OCI-LY1 (cell line): ENCODE measurements at regions not wholly inside any gene's neighbourhood (a gene's known extent, or its start where the extent isn't known, plus 50 kb on each side); places are given as distances from the start of the nearest gene placed in this dataset.

ENCODE experiments used
- H2AFZ ChIP-seq: fragments of 200-600 bp; sonication (generic), shearing (Covaris generic); 2 replicates; pipeline ENCODE4 v1.6.0; 2014; ENCODE audit warnings: antibody characterized with exemption, mild to moderate bottlenecking, low read length
- H3F3A ChIP-seq: fragments of 200-600 bp; sonication (generic), shearing (Covaris generic); 2 replicates; pipeline ENCODE4 v1.6.0; 2014; ENCODE audit warnings: mild to moderate bottlenecking, antibody characterized with exemption, low read length, moderate library complexity; ENCODE audit not compliant: insufficient read depth
- H3K27ac ChIP-seq: fragments of 200-600 bp; sonication (generic); 2 replicates; pipeline ENCODE4 v1.5.1; 2014; ENCODE audit warnings: low read length, mixed run types, mild to moderate bottlenecking, low read depth; ENCODE audit not compliant: poor library complexity, severe bottlenecking
- H3K27me3 ChIP-seq: fragments of 200-600 bp; sonication (generic); 2 replicates; pipeline ENCODE4 v1.6.0; 2014; ENCODE audit warnings: antibody characterized with exemption, mild to moderate bottlenecking, low read length, moderate library complexity; ENCODE audit not compliant: insufficient read depth
- H3K36me3 ChIP-seq: fragments of 200-600 bp; sonication (generic); 2 replicates; pipeline ENCODE4 v1.6.1; 2014; ENCODE audit warnings: mild to moderate bottlenecking, antibody characterized with exemption, low read length, moderate library complexity, mixed read lengths; ENCODE audit not compliant: insufficient read depth
- H3K4me1 ChIP-seq: fragments of 200-600 bp; sonication (generic); 2 replicates; pipeline ENCODE4 v1.5.1; 2014; ENCODE audit warnings: mild to moderate bottlenecking, low read length, moderate library complexity; ENCODE audit not compliant: insufficient read depth, severe bottlenecking
- H3K4me2 ChIP-seq: fragments of 200-600 bp; sonication (generic), shearing (Covaris generic); 2 replicates; pipeline ENCODE4 v1.6.1; 2014; ENCODE audit warnings: low read length
- H3K4me3 ChIP-seq: fragments of 200-600 bp; sonication (generic); 2 replicates; pipeline ENCODE4 v1.5.1; 2014; ENCODE audit warnings: low read length, low read depth, mild to moderate bottlenecking, mixed read lengths; ENCODE audit not compliant: poor library complexity, severe bottlenecking
- H3K79me2 ChIP-seq: fragments of 200-600 bp; shearing (Covaris generic); 2 replicates; pipeline ENCODE4 v1.6.1; 2016; ENCODE audit warnings: mixed run types, low read length, mixed read lengths; ENCODE audit not compliant: insufficient read depth
- H3K9ac ChIP-seq: fragments of 200-600 bp; sonication (generic), shearing (Covaris generic); 2 replicates; pipeline ENCODE4 v1.6.1; 2014; ENCODE audit warnings: mild to moderate bottlenecking, low read length, mixed read lengths
- H3K9me2 ChIP-seq: fragments of 200-600 bp; sonication (generic), shearing (Covaris generic); 2 replicates; pipeline ENCODE4 v1.6.1; 2014; ENCODE audit warnings: low read depth, mild to moderate bottlenecking, low read length, mixed read lengths
- H3K9me3 ChIP-seq: fragments of 200-600 bp; shearing (Covaris generic); 2 replicates; pipeline ENCODE4 v1.6.1; 2014; ENCODE audit warnings: low read length, mixed read lengths
- H4K20me1 ChIP-seq: fragments of 200-600 bp; sonication (generic), shearing (Covaris generic); 2 replicates; pipeline ENCODE4 v1.6.0; 2016; ENCODE audit warnings: mild to moderate bottlenecking, low read length; ENCODE audit not compliant: insufficient read depth
- EZH2 ChIP-seq: fragments of 200-600 bp; sonication (generic), shearing (Covaris generic); IDR thresholded peaks from 2 replicates; pipeline ENCODE4 v1.8.0; 2017; ENCODE audit warnings: borderline replicate concordance, mixed run types, mild to moderate bottlenecking, antibody characterized with exemption, low read length, moderate library complexity, mixed read lengths
- TF ChIP-seq, protein P1 (sequence below): fragments of 200-600 bp; sonication (generic), shearing (Covaris generic); IDR thresholded peaks from 2 replicates; pipeline ENCODE4 v1.5.1; 2017; ENCODE audit warnings: mild to moderate bottlenecking, antibody characterized with exemption, low read length, moderate library complexity, mixed read lengths

DNA sequence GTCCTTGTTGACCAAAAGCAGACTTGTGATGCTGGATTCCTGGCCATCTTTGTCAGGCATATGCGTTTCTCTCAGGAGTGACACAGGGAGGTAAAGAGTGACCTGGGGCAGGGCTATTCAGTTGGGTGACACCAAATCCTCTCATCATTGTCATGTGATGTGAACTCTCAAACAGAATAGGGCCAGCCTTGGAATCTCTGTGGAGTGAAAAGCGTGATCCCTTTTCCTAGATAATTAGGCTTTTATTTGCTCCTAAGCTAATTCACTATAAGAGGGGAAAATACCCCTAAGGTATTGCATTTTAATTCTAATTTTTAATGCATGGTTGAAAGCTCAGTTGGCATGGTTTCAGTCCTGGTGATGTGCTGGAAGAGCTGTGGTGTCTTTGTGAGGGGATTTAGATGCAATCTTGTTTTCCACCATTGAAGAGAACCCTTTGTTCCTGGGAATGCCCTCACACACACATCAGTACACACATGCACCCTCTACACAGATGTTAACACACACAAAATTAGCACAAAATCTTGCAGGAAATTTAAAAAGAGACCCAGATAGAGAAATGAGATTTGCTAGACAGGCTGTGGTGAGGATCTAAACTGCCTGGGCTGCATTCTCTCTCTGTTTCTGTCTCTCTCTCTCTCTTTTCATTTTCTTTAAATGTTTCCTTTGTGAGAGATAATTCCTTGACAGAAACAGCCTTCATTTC is 349.9 kb downstream of the TSN start:
- H3K79me2 ChIP-seq, result no peaks in the 10 kb centered on the region
- H3K4me2 ChIP-seq, result no peak overlapping the region
- H3K4me1 ChIP-seq, result no peaks in the 10 kb centered on the region
- no peak overlapping the region for H3K4me3 ChIP-seq
- no peak overlapping the region for H2AFZ ChIP-seq
- no peaks in the 10 kb centered on the region for H3K9me2 ChIP-seq
- H3K9ac ChIP-seq, result no peak overlapping the region
- H3F3A ChIP-seq, result no peaks in the 10 kb centered on the region
- TF ChIP-seq, protein P1, sequence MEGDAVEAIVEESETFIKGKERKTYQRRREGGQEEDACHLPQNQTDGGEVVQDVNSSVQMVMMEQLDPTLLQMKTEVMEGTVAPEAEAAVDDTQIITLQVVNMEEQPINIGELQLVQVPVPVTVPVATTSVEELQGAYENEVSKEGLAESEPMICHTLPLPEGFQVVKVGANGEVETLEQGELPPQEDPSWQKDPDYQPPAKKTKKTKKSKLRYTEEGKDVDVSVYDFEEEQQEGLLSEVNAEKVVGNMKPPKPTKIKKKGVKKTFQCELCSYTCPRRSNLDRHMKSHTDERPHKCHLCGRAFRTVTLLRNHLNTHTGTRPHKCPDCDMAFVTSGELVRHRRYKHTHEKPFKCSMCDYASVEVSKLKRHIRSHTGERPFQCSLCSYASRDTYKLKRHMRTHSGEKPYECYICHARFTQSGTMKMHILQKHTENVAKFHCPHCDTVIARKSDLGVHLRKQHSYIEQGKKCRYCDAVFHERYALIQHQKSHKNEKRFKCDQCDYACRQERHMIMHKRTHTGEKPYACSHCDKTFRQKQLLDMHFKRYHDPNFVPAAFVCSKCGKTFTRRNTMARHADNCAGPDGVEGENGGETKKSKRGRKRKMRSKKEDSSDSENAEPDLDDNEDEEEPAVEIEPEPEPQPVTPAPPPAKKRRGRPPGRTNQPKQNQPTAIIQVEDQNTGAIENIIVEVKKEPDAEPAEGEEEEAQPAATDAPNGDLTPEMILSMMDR, result no peak
- TF ChIP-seq EZH2, result no peak
- no peaks in the 10 kb centered on the region for H3K27me3 ChIP-seq
- no peaks in the 10 kb centered on the region for H3K9me3 ChIP-seq
- H3K27ac ChIP-seq, result no peak overlapping the region
- H3K36me3 ChIP-seq, result no peaks in the 10 kb centered on the region
- H4K20me1 ChIP-seq, result no peaks in the 10 kb centered on the region

DNA sequence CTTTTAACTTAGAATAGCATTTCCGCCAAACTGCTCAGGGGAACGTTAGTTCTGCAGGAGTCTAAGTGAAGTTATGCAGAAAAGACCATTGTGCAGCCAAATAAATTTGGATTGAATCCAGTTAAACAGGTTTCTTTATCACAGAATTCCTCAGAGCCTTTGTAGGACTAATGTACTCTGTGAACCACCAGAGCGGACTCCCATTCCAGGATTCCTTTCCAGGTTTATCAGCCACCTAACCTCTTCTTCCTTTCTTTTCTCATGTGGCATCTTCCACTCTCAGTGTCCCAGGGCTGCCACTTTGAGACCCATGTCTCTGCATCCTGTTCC is 350.4 kb downstream of the TSN start:
- H4K20me1 ChIP-seq, result no peaks in the 10 kb centered on the region
- H3K36me3 ChIP-seq, result no peaks in the 10 kb centered on the region
- H3K27ac ChIP-seq, result no peak overlapping the region
- no peaks in the 10 kb centered on the region for H3K27me3 ChIP-seq
- no peaks in the 10 kb centered on the region for H3F3A ChIP-seq
- TF ChIP-seq, protein P1, result no peak
- no peak for TF ChIP-seq EZH2
- no peaks in the 10 kb centered on the region for H3K79me2 ChIP-seq
- H3K9ac ChIP-seq, result no peak overlapping the region
- no peaks in the 10 kb centered on the region for H3K9me3 ChIP-seq
- H3K9me2 ChIP-seq, result no peaks in the 10 kb centered on the region
- no peak overlapping the region for H2AFZ ChIP-seq
- H3K4me2 ChIP-seq, result no peak overlapping the region
- H3K4me3 ChIP-seq, result no peak overlapping the region
- H3K4me1 ChIP-seq, result no peaks in the 10 kb centered on the region

DNA sequence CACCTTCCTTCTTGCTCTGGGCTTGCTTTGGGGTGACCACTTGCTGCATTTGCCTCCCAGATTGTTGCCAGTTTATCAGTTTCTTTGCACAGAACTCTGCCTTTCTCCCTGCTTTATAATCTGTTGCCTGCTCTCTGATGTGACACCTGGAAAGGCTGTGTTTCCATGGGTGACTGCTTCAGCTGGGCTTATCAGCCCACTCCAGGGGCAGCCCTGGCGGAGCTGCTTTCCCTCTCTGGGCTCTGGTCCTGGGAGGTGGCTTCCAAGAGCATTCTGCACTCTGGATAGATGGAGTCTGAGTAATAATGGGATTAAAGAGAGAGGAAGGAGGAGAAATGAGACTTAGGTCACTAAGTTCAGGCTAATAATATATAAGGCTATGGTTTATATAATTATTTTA is 352.7 kb downstream of the TSN start:
- H3K9me2 ChIP-seq, result no peaks in the 10 kb centered on the region
- H3K9ac ChIP-seq, result no peak overlapping the region
- no peak overlapping the region for H2AFZ ChIP-seq
- no peak overlapping the region for H3K4me3 ChIP-seq
- no peaks in the 10 kb centered on the region for H3F3A ChIP-seq
- no peak overlapping the region for H3K4me2 ChIP-seq
- H3K27ac ChIP-seq, result no peak overlapping the region
- no peaks in the 10 kb centered on the region for H3K27me3 ChIP-seq
- H3K9me3 ChIP-seq, result no peaks in the 10 kb centered on the region
- no peaks in the 10 kb centered on the region for H3K36me3 ChIP-seq
- H3K79me2 ChIP-seq, result no peaks in the 10 kb centered on the region
- TF ChIP-seq EZH2, result no peak
- no peaks in the 10 kb centered on the region for H4K20me1 ChIP-seq
- no peaks in the 10 kb centered on the region for H3K4me1 ChIP-seq
